Prostate gland (tissue), 2 donors: ENCODE measurements at regions not wholly inside any gene's neighbourhood (a gene's known extent, or its start where the extent isn't known, plus 50 kb on each side); places are given as distances from the start of the nearest gene placed in this dataset.

Experiments used
- POLR2A ChIP-seq: fragments of 450-650 bp; IDR thresholded peaks from one replicate; pipeline ENCODE4 v1.6.1; 2016; ENCODE audit warnings: antibody characterized with exemption, mild to moderate bottlenecking
- TF ChIP-seq, protein P1 (sequence below), 4 experiments: fragments of 200-600 bp in 2 of 4; fragments of 450-650 bp in 2 of 4; sonication (generic) in 2 of 4; IDR thresholded peaks; 1 replicate in 3 of 4; 2 replicates in 1 of 4; pipeline ENCODE4 v1.5.1; 2016 to 2019; ENCODE audit warnings: antibody characterized with exemption in 4 of 4, mild to moderate bottlenecking in 2 of 4, moderate library complexity in 2 of 4

DNA sequence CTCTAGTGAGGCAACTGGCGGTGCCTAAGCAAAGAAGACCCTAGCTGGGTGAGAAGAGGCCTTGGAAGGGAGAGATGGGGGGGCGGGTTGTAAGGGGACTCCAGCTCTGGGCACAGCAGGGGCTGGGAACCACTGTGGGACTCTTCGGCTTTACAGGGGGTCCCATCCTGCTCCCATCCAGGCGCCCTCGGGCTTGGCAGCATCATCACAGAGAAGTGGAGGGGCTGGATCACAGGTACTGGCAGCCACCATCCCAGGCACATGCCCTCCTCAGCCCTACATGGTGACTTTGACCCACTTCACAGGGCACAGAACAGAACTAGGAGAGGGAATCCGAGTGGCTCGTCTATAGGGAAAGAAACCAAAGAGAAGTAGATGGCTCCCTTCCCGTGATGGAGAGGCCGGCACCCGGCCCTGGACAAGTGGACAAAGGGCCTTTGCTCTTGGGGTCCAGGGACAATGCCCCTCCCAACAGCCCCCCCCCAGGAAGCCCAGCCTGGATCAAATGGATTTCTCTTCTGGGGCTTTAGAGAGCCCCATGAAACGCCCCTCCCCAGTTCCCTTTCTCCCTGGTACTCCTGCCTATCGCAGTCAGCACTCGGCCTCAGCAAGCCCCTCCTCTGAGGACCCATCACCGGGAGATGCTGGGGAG lies 54.0 kb upstream of the ECE1 start:
- no peak for TF ChIP-seq POLR2A
- TF ChIP-seq, protein P1, sequence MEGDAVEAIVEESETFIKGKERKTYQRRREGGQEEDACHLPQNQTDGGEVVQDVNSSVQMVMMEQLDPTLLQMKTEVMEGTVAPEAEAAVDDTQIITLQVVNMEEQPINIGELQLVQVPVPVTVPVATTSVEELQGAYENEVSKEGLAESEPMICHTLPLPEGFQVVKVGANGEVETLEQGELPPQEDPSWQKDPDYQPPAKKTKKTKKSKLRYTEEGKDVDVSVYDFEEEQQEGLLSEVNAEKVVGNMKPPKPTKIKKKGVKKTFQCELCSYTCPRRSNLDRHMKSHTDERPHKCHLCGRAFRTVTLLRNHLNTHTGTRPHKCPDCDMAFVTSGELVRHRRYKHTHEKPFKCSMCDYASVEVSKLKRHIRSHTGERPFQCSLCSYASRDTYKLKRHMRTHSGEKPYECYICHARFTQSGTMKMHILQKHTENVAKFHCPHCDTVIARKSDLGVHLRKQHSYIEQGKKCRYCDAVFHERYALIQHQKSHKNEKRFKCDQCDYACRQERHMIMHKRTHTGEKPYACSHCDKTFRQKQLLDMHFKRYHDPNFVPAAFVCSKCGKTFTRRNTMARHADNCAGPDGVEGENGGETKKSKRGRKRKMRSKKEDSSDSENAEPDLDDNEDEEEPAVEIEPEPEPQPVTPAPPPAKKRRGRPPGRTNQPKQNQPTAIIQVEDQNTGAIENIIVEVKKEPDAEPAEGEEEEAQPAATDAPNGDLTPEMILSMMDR (IDR thresholded peaks at IDR 0.05), result no peak
